Right kidney (tissue), 1 donor: ENCODE measurements at regions not wholly inside any gene's neighbourhood (a gene's known extent, or its start where the extent isn't known, plus 50 kb on each side); places are given as distances from the start of the nearest gene placed in this dataset.
"Not testable (repeated sequence)": the region's sequence is repeated elsewhere in the genome, so short reads cannot be mapped to it uniquely, and the experiment has no call there.

Experiments used
- DNase-seq: peaks from one replicate; pipeline ENCODE4 v3.0.0-alpha.2; 2016

- no peak for DNase-seq
Measured at GRCh38 chr4:181051931-181052330, 1191.3 kb upstream of the TENM3 start.

GRCh38 chr4:181061787-181062186, 1181.4 kb upstream of the TENM3 start:
- DNase-seq, result no peak

GRCh38 chr4:181063212-181063611, 1180.0 kb upstream of the TENM3 start:
- no peak for DNase-seq

GRCh38 chr4:181077341-181077740, 1165.9 kb upstream of the TENM3 start:
- no peak for DNase-seq

GRCh38 chr4:181078196-181078595, 1165.0 kb upstream of the TENM3 start:
- no peak for DNase-seq

- DNase-seq, result no peak
Measured at GRCh38 chr4:181083757-181084361, 1159.3 kb upstream of the TENM3 start.

GRCh38 chr4:181085557-181085956, 1157.6 kb upstream of the TENM3 start:
- no peak for DNase-seq

GRCh38 chr4:181105487-181105886, 1137.7 kb upstream of the TENM3 start:
- no peak for DNase-seq

- DNase-seq, result no peak
Measured at GRCh38 chr4:181106398-181106797, 1136.8 kb upstream of the TENM3 start.

GRCh38 chr4:181108237-181108636, 1135.0 kb upstream of the TENM3 start:
- no peak for DNase-seq

- no peak for DNase-seq
Measured at GRCh38 chr4:181119186-181119585, 1124.0 kb upstream of the TENM3 start.

GRCh38 chr4:181121733-181122132, 1121.5 kb upstream of the TENM3 start:
- DNase-seq, result no peak

GRCh38 chr4:181127171-181127570, 1116.0 kb upstream of the TENM3 start:
- no peak for DNase-seq

- DNase-seq, result not testable (repeated sequence)
Measured at GRCh38 chr4:181130317-181130716, 1112.9 kb upstream of the TENM3 start.

- no peak for DNase-seq
Measured at GRCh38 chr4:181137351-181137750, 1105.9 kb upstream of the TENM3 start.

GRCh38 chr4:181138116-181138515, 1105.1 kb upstream of the TENM3 start:
- no peak for DNase-seq

GRCh38 chr4:181140037-181140603, 1103.1 kb upstream of the TENM3 start:
- DNase-seq, result no peak

- DNase-seq, result peak; percentile 35
Measured at GRCh38 chr4:181143250-181143854, 1099.8 kb upstream of the TENM3 start.

- no peak for DNase-seq
Measured at GRCh38 chr4:181146051-181146450, 1097.2 kb upstream of the TENM3 start.

- DNase-seq, result no peak
Measured at GRCh38 chr4:181147416-181147951, 1095.7 kb upstream of the TENM3 start.

GRCh38 chr4:181148470-181148869, 1094.7 kb upstream of the TENM3 start:
- DNase-seq, result no peak

- DNase-seq, result no peak
Measured at GRCh38 chr4:181150191-181150590, 1093.0 kb upstream of the TENM3 start.

- DNase-seq, result no peak
Measured at GRCh38 chr4:181151856-181152255, 1091.3 kb upstream of the TENM3 start.

- DNase-seq, result no peak
Measured at GRCh38 chr4:181157647-181158046, 1085.6 kb upstream of the TENM3 start.
